AG08395 (cell line): ENCODE measurements at regions not wholly inside any gene's neighbourhood (a gene's known extent, or its start where the extent isn't known, plus 50 kb on each side); places are given as distances from the start of the nearest gene placed in this dataset.

Experiments
- DNase-seq: peaks from one replicate; pipeline ENCODE4 v3.0.0; 2012; ENCODE audit warnings: mixed read lengths, low spot score

DNA sequence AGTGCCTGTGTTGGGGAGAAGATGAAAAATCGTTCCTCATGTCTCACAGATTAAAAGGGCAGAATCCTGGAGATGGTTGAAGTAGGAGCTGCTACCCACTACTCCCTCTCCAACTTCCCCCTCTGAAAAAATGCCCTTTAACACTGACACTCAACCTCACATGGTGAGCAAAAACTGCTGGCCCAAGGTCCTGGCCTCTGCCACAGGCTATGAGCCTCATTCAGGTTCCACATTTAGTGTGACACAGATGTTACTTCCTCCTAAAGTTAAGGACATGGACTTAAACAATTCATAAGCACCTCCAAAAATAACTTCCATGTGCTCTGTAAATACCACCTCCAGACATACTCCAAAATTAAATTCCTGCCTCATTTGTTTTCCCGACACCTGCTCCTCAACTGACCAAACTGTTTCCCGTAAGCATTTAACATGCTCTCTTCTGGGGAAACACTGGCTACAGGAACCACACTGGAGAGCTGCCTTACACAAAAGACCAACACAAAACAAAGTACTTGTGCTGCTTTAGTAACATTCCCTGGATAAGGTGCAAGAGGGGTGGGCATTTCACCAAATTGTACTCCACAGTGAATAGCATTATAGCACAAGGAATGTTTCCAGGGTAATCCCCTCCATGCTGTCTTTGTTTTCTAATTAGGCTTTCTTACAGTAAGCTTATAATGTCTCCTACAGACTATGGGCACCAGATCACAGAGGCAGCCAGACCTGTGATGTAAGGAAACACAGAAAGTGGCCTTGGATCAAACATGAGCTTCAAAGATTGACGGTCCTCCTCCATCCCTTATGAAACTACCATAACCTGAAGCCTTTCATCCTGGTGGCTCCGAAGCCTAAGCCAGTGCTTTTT is 57.0 kb downstream of the PHLDA1 start:
- DNase-seq: no peak

DNA sequence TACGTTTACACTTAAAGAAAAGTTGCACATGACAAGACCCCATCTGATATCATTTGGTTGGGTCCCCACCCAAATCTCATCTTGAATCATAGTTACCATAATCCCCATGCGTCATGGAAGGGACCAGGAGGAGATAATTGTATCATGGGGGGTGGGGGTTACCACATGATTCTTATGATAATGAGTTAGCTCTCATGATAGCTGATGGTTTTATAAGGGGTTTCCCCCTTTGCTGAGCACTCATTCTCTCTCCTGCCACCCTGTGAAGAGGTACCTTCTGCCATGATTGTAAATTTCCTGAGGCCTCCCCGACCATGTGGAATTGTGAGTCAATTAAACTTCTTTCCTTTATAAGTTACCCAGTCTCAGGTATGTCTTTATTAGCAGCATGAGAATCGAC is 60.3 kb downstream of the PHLDA1 start:
- DNase-seq: no peak

DNA sequence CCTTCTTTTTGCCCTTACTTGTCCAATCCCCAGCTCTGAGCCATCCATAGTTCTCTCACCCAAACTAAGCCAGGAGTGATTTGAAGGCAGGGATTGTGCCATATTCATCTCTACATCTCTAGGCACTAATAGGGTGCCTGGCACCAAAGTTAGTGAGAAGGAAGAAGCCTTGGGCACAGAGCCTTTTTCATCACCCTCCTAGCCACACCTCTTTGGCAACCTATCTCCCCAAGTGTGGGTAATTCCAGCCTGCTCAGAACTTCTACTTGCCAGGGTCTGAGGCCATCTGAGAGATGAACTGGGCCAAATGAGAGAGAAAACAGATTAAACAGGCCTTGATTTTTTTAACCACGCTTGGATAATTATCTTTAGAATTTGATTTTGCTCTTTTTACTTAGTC is 61.3 kb downstream of the PHLDA1 start:
- DNase-seq: no peak

DNA sequence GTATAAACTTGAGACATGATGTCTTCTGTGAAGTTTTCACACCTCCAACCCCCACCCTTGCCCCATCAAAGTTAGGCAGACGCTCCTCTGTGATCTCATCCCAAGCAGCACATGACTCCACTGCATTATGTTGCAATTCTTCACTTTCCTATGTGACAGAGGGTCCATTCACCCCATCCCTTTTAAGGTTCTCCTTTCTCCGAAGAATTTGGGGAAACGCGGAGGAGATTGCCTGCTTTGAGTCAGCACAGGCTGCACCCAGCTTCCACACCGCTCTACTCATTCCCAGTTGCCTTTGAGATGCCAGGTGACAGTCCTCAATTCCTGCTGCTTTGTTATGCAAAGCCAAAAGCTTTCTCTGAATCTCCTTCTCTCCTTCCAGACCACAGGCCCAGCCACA is 61.8 kb downstream of the PHLDA1 start:
- DNase-seq: no peak

DNA sequence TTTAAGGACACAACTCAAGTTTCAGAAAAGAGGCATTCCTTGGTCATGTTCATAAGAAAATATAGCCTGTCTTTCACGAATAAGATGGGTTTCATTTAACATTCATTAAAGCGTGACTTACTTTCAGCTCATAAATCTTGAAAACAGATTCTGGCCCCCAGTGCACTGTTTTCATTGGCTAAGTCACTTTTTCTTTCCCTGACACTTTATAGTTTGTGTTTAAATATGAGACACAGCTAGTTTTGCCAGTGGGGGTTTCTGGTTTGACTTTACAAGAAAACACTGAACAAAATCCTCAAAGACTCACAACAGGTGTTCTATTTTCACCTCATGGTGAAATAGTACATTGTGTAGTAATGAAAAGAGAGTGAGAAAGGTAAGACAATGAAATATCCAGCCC is 65.9 kb downstream of the PHLDA1 start:
- no peak for DNase-seq

DNA sequence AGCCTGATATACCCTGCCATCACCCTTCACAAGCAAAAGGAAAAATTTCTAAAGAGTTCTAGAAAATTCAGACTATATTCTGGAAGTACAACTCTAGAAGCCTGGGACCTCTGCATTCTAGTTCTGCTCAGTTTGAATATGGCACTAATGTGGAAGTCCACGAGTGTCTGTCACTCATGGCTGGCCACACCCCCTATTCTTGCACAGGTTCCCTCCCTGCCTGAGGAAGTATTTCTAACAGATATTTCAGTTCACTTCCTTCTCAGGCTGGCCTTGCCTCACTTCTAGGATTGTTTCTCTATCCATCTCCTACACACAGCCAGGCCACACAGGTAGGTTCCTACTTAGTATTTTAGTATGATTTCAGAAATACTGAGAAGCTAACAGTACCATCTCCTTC is 67.4 kb downstream of the PHLDA1 start:
- no peak for DNase-seq

DNA sequence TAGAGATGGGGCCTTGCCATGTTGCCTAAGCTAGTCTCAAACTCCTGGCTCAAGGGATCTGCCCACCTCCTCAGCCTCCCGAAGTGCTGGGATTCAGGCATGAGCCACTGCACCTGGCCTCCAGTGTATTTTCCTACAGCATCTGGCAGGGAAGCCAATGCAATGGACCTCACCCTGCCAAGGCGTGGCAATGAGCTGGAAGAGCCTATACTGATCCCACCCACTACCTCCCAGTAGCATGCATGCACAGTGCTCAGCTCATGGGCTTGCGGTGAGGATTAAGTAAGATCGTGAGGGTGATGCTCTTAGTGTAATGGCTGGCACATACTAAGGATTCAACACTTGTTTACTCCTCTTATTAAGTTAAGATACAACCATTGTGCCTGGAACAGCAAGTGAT is 69.7 kb downstream of the PHLDA1 start:
- no peak for DNase-seq

DNA sequence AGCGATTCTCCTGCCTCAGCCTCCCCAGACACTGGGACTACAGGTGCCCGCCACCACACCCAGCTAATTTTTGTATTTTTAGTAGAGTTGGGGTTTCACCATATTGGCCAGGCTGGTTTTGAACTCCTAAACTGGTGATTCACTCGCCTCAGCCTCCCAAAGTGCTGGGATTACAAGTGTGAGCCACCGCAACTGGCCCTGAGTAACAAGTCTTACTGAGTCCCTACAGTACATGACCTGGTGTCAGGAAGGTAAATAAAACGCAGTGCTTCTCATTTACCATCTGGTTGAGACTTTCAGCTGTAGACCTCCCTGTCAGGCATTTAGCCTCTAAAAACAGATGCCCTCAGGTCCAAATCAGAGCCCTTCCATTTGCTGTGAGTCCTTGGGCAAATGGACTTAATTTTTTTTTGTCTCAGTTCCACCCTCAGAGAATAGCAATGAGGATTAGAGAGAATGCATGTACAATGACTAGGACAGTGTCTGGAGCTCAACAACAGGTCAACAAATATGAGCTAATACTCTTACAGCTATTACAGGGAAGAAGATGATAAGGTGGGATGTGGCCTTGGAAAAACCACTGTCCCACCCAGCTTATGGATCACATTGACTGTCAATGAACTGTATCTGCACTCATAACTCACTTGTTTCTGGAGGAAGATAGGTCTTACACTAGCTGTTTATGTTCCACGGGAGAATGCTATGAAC is 70.5 kb downstream of the PHLDA1 start:
- no peak for DNase-seq

DNA sequence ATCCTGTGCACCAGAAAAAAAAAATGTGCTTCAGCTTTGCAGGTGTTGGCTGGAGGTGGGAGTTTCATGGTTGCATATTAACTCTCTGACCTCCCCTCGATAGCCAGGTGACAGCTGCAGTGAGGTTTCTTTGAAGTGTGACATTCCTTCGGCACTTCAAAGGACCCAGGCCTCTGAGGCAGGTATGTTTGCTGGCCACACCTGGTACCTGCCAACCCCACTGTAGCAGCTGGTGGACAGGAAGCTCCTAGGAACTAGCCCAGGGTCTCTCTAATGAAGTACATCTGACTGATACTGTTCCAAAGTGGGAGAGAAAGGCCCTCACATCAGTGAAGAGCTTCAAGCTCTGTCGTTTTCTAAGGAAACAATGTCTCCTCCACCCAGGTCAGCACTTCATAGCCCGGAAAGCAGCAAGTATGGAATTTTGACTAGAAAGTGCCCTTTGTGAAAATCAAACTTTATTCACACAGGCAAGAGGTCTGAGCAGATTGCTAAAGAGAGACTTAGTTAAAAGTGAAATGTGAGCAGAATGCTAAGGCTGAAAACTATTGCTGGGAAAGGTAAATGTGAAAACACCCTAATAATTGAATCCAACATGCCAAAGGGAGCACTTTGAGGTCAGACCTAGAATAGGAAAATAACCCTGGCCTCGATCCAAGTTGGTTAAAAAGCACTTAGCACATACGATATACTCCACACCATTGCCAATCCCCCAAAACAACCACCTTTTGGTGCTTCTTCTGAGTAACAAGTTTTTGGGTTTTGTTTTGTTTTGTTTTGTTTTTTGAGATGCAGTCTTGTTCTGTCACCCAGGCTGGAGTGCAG is 71.3 kb downstream of the PHLDA1 start:
- no peak for DNase-seq

DNA sequence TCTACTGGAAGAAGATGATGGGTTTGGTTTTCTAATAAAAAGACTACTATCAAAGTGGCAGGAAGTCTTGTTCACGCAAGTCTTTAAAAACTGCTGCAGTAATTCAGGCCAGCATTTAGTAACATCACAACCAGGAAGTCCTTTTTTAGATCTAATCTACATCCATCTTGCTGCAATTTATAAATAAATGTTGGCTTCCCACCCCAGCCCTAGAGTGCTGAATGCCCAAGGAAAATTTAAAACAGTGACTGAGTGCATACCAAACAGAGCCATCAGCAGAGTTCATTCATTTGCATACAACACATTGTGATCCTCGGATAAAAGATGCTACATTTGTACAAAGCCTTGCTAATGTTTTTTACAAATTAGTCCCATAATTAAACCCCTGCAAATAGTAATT is 72.1 kb downstream of the PHLDA1 start:
- peak; percentile 29 for DNase-seq

DNA sequence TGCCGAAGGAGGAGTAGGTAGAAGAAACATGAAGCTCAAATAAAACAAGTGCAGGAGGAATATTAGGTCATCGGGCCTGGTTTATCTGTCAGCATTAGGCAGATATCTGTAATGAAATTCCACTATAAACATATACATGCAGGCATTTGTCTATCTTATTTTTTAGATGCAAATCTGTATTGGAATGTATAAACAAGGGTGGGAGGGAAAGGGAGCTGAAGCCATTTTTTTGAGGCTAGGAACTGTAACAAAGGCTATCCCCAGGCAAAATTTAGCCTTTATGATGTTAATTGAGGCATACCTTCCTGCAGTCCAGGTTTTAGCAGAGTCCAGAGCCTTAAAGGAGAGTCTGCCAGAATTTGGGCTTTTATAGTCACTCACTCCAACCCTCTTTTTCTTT is 72.5 kb downstream of the PHLDA1 start:
- no peak for DNase-seq

DNA sequence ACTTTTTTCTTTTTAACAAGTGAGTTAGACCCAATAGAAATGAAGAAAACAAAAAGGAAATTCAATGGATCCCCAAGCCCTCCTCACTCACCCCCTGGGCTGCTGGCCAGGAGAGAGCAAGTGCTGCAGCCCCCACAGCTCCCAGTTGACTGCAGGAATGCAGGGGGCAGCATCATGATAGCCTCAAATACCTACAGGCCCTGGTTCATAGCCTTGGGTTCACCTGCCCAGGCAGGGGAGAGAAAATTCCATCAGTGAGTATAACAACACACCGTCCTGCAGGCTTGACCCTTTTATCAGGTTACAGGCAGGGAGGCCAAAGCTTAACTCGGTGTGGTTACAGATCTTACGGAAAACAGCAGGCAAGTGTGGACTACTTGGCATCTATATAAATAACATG is 76.3 kb downstream of the PHLDA1 start:
- no peak for DNase-seq

DNA sequence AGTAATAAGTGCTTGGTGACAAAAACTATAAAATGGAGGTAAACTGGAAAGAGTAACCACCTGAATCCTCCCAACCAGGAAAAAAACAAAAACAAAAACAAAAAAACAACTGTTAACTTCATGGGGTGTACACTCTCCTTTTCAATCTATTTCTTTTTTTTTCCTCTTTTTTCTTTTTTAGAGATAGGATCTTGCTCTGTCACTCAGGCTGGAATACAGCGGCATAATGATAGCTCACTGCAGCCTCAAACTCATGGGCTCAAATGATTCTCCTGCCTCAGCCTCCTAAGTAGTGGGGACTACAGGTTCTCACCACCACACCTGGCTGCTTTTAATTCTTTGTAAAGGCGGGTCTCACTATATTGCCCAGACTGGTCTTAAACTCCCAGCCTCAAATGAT is 76.8 kb downstream of the PHLDA1 start:
- DNase-seq: no peak

DNA sequence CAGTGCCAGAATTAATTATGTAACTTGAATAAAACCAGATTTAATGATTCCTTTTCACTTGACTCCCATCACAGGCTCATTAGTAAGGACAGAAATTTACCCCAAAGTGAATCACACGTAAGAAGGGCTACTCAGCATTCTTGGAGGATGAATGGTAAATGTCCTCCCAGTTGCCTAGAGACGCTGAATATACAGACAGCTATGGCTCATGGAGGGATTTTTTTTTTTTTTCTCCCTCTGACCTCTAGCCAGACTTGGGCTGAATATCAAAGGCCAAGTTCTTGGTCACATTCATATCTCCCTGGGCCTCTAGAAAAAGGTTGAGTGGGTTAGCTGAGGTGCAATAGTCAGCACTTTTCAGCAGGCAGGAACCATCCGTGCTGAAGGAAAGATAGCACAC is 77.5 kb downstream of the PHLDA1 start:
- peak; percentile 95 for DNase-seq

DNA sequence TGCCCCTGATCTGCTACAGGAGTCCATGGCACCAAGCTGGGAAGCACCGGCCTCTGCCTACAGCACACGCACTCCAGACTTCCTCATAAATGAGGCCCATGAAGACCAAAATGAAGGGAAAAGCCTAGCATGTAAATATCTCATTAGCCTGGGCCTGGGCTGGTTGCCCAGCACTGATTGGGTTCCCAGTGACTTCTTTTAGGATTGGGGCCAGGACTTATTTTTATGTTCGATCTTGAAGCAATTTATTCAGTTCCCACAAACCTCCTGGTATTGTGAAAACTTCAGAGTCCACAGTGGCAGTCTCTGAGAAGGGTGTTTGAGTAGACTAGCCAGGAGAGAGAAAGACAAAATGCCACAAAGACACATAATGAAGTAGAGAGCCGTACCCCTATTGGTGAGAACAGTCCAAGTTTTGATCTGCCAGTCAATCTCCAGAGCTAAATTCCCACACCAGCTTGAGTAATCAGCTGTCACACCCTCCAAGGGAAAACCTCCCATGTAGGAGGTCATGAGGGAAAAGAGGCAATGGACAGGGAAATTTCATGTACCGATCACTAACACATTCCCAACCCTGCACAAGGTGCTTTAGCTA is 78.2 kb downstream of the PHLDA1 start:
- peak; percentile 57 for DNase-seq

DNA sequence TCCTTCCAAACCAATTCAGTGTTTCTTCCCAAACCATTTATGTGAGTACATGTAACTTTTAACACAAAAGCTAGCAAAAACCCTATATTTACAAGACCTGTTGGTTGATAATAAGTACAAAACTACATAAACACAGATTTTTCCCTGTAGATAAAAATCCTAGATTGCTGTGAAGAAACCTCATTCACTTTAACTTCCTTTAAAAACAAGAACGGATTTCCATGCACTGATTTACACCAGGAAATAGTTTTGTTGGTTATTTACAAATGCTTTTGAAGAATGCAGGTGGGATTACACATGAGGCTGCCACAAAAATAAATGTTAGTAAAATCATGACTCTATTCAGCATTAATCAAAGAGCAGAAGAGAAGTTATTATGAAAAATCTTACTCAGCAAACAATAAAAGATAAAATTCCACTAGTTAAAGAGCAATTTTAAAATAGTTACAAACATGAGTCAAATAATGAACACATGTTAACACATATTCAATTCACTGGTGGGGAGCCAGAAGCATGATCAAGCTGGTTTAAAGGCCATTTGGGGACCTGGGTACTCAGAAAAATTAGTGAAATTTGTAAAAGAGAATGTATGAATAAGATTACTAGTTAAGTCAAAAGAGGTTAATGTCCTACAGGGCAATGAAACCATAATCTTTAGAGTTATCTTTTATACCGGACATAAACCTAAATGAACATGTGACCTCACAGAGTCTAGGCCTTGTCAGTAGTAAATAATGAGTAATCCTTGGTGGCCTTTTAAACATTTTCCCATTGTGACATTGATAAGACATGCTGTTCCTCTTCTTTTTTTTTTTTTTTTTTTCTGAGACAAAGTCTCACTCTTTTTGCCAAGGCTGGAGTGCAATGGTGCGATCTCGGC is 79.9 kb downstream of the PHLDA1 start:
- DNase-seq: no peak

DNA sequence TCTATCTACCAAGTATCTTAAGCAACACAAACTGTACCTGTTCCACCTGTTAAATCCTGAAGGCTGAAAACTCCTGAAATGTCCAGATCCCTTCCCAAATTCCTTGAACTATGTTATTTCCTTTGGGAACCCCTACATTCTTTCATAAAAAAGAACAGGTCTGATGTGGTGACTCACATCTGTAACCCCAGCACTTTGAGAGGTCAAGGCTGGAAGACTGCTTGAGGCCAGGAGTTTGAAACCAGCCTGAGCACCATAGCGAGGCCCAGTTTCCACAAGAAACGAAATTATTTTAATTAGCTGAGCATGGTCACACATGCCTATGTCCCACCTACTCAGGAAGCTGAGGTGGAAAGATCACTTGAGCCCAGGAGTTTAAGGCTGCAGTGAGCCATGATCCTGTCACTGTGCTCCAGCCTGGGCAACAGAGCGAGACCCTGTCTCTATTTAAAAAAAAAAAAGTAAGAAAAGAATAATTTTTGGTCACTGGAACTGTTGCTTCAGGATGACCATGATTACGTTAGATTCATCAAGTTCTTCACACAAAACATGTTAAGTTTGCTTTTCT is 84.3 kb downstream of the PHLDA1 start:
- no peak for DNase-seq

DNA sequence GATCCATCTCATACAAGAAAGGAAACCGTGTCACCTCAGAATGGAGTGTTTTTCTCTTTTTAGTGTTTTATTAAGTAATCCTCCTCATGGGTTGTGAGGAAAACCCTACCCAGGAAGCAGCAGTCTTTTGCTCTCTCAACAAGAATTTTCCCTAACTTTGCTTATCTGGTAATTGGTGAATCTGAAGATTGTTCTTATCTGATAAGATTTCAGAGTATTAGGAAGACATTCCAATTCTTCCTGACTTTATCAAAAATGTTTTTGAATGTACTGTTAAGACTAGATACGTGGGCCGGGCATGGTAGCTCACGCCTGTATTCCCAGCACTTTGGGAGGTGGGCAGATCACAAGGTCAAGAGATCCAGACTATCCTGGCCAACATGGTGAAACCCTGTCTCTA is 86.0 kb downstream of the PHLDA1 start:
- no peak for DNase-seq

DNA sequence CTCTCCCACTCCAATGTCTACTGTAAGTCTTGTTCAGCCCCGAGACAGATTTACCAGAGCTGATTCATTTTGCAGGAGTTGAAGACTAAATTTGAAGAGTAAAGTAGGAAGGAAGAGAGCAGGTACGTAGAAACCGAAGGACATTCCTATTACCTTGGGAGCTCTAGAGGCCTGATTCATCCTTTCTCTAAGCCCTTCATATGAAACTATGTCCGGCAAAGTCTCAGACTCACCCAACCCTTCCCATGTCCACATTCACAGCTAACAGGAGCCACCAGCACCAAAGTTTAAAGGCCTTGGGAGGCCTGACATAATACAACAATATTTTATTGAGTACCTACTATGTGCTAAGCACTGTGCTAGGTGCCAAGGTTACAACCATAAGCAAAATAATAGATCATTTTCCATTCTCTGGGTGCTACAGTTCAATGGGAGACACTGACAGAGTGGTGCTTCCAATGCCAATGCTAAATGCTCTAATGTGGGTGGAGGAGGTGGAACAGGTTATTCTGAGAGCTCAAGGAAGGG is 86.6 kb downstream of the PHLDA1 start:
- no peak for DNase-seq

DNA sequence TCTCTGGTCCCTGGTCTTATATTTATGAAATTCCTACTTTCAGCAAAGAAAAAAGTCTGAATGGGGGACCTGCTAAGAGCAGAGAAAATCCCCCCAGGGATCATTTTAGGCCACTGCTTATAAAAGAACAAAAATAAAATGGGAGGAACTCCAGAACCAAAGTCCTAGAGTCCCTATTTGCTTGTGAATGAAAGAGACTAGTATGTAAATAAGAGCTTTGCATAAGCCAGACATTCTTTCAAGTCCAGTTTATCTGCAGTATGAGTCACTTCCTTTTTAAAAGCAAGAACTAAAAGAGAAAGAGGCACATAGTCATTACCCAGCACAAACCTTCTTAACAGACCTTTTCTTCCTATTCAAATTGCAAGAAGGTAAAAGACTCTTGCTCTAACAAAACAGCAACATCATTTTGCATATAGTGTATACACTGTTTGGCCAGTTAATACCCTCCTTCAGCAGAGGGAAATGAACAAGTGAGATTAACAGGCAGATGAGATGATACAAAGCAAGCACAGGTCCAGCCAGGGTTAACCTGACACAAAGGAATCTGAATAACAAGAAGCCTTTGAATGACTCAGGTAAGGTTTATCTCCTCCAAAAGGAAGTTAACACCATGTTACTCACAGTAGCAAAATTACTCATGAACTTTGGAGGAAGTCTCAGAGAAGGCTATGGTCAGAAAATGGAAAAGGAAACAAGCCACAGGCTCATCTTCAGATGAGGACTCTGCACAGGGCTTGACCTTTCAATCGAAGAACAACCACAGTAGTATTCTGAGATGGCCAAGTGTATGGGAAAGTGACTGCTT is 87.3 kb downstream of the PHLDA1 start:
- DNase-seq: peak; percentile 62
